Caco-2 (cell line): ENCODE measurements at regions not wholly inside any gene's neighbourhood (a gene's known extent, or its start where the extent isn't known, plus 50 kb on each side); places are given as distances from the start of the nearest gene placed in this dataset.

Experiments
- BruUV-seq: library from RNA; stranded (reverse); fragments of 400-500 nt; replicated peaks from 2 replicates; lab custom pipeline; 2021; lab: Mats Ljungman, UMichigan
- CTCF ChIA-PET: fragments of 300-600 bp; sonication (Branson Sonifier 250); formaldehyde crosslinking; loops from one replicate; lab custom pipeline; 2022; ENCODE audit warnings: antibody characterized with exemption; lab: Charles Lee
- POLR2A ChIA-PET: fragments of 300-600 bp; sonication (Branson Sonifier 250); formaldehyde crosslinking; loops from one replicate; lab custom pipeline; 2022; ENCODE audit warnings: antibody characterized with exemption; lab: Charles Lee
- DNase-seq, 2 experiments: peaks; one replicate each; pipeline versions ENCODE4 v3.0.0 to v3.0.0-alpha.2; 2020 to 2022
- H3K27me3 ChIP-seq: replicated peaks from 2 replicates; pipeline ENCODE4 v1.6.0; 2011; ENCODE audit warnings: low read length; ENCODE audit not compliant: control insufficient read depth, insufficient read depth
- H3K36me3 ChIP-seq: 2 replicates; pipeline ENCODE4 v1.5.1; 2011; ENCODE audit warnings: low read length; ENCODE audit not compliant: control insufficient read depth, insufficient read depth
- H3K4me1 ChIP-seq: fragments of 250-450 bp; sonication (Bioruptor Pico); 2 replicates; pipeline ENCODE4 v1.5.1; 2020; ENCODE audit warnings: mild to moderate bottlenecking
- H3K4me3 ChIP-seq: 2 replicates; pipeline ENCODE4 v1.5.1; 2011; ENCODE audit warnings: low read depth, mild to moderate bottlenecking, control low read depth, low read length
- H3K9me3 ChIP-seq: fragments of 250-450 bp; sonication (Bioruptor Pico); 2 replicates; pipeline ENCODE4 v1.5.1; 2020; ENCODE audit warnings: mild to moderate bottlenecking, moderate library complexity
- H3K27ac Mint-ChIP-seq: one replicate; pipeline ENCODE4 v1.8.0; 2022; ENCODE audit warnings: mixed read lengths; ENCODE audit not compliant: unreplicated experiment
- H3K27me3 Mint-ChIP-seq: one replicate; pipeline ENCODE4 v1.8.0; 2022; ENCODE audit warnings: mixed read lengths; ENCODE audit not compliant: insufficient read depth, unreplicated experiment
- H3K36me3 Mint-ChIP-seq: one replicate; pipeline ENCODE4 v1.8.0; 2022; ENCODE audit warnings: mild to moderate bottlenecking, mixed read lengths; ENCODE audit not compliant: insufficient read depth, unreplicated experiment
- H3K4me1 Mint-ChIP-seq: one replicate; pipeline ENCODE4 v1.8.0; 2022; ENCODE audit warnings: low read depth, mixed read lengths; ENCODE audit not compliant: unreplicated experiment
- H3K4me3 Mint-ChIP-seq: one replicate; pipeline ENCODE4 v1.8.0; 2022; ENCODE audit warnings: mild to moderate bottlenecking, moderate library complexity, mixed read lengths; ENCODE audit not compliant: unreplicated experiment
- H3K9me3 Mint-ChIP-seq: one replicate; pipeline ENCODE4 v1.8.0; 2022; ENCODE audit warnings: mixed read lengths; ENCODE audit not compliant: unreplicated experiment
- intact Hi-C: fragments of 100-400 bp; cut with micrococcal nuclease; formaldehyde crosslinking; loops from one replicate; pipeline ENCODE4 v1.10.0; 2022; ENCODE audit not compliant: unreplicated experiment
- TF ChIP-seq, protein P1 (sequence below), 2 experiments: fragments of 200-600 bp in 1 of 2; IDR thresholded peaks; 1 replicate in 1 of 2; 2 replicates in 1 of 2; pipeline versions ENCODE4 v1.5.1 to v1.8.0; 2011 to 2022; ENCODE audit warnings: antibody characterized with exemption in 1 of 2, control low read depth in 1 of 2, inconsistent platforms in 1 of 2, low read depth in 1 of 2, low read length in 1 of 2, mild to moderate bottlenecking in 1 of 2, moderate library complexity in 1 of 2; ENCODE audit not compliant: insufficient read depth in 1 of 2, severe bottlenecking in 1 of 2, unreplicated experiment in 1 of 2

- CTCF ChIA-PET = no interaction called here
- H3K27me3 Mint-ChIP-seq = no peaks in the 10 kb centered on the region
Measured at GRCh38 chr13:53631511-53631910, 602.9 kb downstream of the OLFM4 start.

GRCh38 chr13:53638040-53638439 lies 609.4 kb downstream of the OLFM4 start:
- H3K36me3 ChIP-seq = no peaks in the 10 kb centered on the region
- no peaks in the 10 kb centered on the region for H3K9me3 Mint-ChIP-seq
- no peaks in the 10 kb centered on the region for H3K4me1 Mint-ChIP-seq
- BruUV-seq = no TSS peak
- ChIA-PET CTCF (interaction anchor here (0.6 kb wide), 1 partner anchor 364 kb away, joined by 3 read pairs; no protein-coding TSS in a partner anchor), POLR2A (no interaction called here)
- H3K36me3 Mint-ChIP-seq = no peaks in the 10 kb centered on the region
- no peaks in the 10 kb centered on the region for H3K4me1 ChIP-seq
- TF ChIP-seq, protein P1, sequence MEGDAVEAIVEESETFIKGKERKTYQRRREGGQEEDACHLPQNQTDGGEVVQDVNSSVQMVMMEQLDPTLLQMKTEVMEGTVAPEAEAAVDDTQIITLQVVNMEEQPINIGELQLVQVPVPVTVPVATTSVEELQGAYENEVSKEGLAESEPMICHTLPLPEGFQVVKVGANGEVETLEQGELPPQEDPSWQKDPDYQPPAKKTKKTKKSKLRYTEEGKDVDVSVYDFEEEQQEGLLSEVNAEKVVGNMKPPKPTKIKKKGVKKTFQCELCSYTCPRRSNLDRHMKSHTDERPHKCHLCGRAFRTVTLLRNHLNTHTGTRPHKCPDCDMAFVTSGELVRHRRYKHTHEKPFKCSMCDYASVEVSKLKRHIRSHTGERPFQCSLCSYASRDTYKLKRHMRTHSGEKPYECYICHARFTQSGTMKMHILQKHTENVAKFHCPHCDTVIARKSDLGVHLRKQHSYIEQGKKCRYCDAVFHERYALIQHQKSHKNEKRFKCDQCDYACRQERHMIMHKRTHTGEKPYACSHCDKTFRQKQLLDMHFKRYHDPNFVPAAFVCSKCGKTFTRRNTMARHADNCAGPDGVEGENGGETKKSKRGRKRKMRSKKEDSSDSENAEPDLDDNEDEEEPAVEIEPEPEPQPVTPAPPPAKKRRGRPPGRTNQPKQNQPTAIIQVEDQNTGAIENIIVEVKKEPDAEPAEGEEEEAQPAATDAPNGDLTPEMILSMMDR (IDR thresholded peaks at IDR 0.05; ENCODE audit: insufficient read depth in 1 of 2, low read depth in 1 of 2, low read length in 1 of 2, severe bottlenecking in 1 of 2, unreplicated experiment in 1 of 2) = no peak
- peaks cover 4% of the 10 kb centered on the region for H3K27me3 Mint-ChIP-seq
- no peak overlapping the region for H3K4me3 Mint-ChIP-seq
- H3K4me3 ChIP-seq = no peak overlapping the region
- DNase-seq = no peak
- no peaks in the 10 kb centered on the region for H3K27me3 ChIP-seq
- intact Hi-C loops = no loop called here
- H3K27ac Mint-ChIP-seq = no peak overlapping the region
- H3K9me3 ChIP-seq = no peaks in the 10 kb centered on the region

More at GRCh38 chr13:53631511-53631910, 602.9 kb downstream of the OLFM4 start:
- no peak for DNase-seq
- Histone ChIP-seq H3K27me3 (no peaks in the 10 kb centered on the region), H3K4me1 (no peaks in the 10 kb centered on the region), H3K36me3 (no peaks in the 10 kb centered on the region), H3K9me3 (no peaks in the 10 kb centered on the region), H3K4me3 (no peak overlapping the region)
- Mint-ChIP-seq H3K36me3 (no peaks in the 10 kb centered on the region), H3K9me3 (no peaks in the 10 kb centered on the region), H3K4me1 (no peaks in the 10 kb centered on the region), H3K27ac (no peak overlapping the region), H3K4me3 (no peak overlapping the region)
- no TSS peak for BruUV-seq
- POLR2A ChIA-PET = no interaction called here
- intact Hi-C loops = no loop called here
- TF ChIP-seq, protein P1 (IDR thresholded peaks at IDR 0.05; ENCODE audit: insufficient read depth in 1 of 2, low read depth in 1 of 2, low read length in 1 of 2, severe bottlenecking in 1 of 2, unreplicated experiment in 1 of 2) = no peak

DNA sequence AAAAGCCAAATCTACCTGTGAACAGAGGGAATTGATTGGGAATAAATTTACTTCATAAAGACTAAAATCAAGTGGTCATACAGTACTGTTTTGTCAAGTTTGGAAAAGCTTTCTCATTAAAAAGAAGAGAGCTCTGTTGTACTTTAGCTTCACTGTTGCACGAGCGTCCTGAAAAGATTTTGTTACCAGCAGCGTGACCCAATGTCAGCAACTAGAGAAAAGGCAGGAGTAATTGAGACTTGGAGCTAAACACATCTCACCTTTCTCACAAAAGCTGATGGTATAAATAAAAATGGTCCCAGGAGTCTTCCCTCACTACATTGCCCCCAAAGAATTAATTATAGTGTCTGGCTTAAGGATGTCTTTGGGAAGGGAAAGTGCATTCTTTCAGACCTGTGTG lies 613.7 kb downstream of the OLFM4 start:
- POLR2A ChIA-PET = no interaction called here
- Mint-ChIP-seq H3K4me3 (no peak overlapping the region), H3K9me3 (no peaks in the 10 kb centered on the region), H3K36me3 (no peaks in the 10 kb centered on the region), H3K27ac (no peak overlapping the region), H3K27me3 (peaks cover 2% of the 10 kb centered on the region), H3K4me1 (no peaks in the 10 kb centered on the region)
- intact Hi-C loops = no loop called here
- no peaks in the 10 kb centered on the region for H3K27me3 ChIP-seq
- no peaks in the 10 kb centered on the region for H3K4me1 ChIP-seq
- no peak overlapping the region for H3K4me3 ChIP-seq
- BruUV-seq = no TSS peak
- H3K9me3 ChIP-seq = no peaks in the 10 kb centered on the region
- DNase-seq = no peak
- TF ChIP-seq, protein P1 (IDR thresholded peaks at IDR 0.05; ENCODE audit: insufficient read depth in 1 of 2, low read depth in 1 of 2, low read length in 1 of 2, severe bottlenecking in 1 of 2, unreplicated experiment in 1 of 2) = no peak
- H3K36me3 ChIP-seq = no peaks in the 10 kb centered on the region
- CTCF ChIA-PET = no interaction called here
